Adrenal gland (tissue), 5 donors: ENCODE measurements at regions not wholly inside any gene's neighbourhood (a gene's known extent, or its start where the extent isn't known, plus 50 kb on each side); places are given as distances from the start of the nearest gene placed in this dataset.

Experiments
- CTCF ChIP-seq, 6 experiments: fragments of 450-650 bp in 4 of 6; fragments of 200-600 bp in 2 of 6; sonication (generic) in 1 of 6; IDR thresholded peaks; 1 replicate in 5 of 6; 2 replicates in 1 of 6; pipeline versions ENCODE4 v1.5.1 to v1.8.0; 2016 to 2021; ENCODE audit warnings: antibody characterized with exemption in 6 of 6, mild to moderate bottlenecking in 2 of 6, moderate library complexity in 1 of 6
- POLR2A ChIP-seq, 2 donors: fragments of 450-650 bp; IDR thresholded peaks; one replicate each; pipeline ENCODE4 v1.6.1; 2017; ENCODE audit warnings: antibody characterized with exemption in 2 of 2, mild to moderate bottlenecking in 2 of 2, moderate library complexity in 1 of 2
- donor health status: DM: no; HTN: no; CAD: no.

- TF ChIP-seq CTCF (IDR thresholded peaks at IDR 0.05) = no peak
- TF ChIP-seq POLR2A (IDR thresholded peaks at IDR 0.05) = no peak
Observed at GRCh38 chr12:18849761-18850160, 111.8 kb downstream of the CAPZA3 start.
